GM21515 (cell line): ENCODE measurements at regions not wholly inside any gene's neighbourhood (a gene's known extent, or its start where the extent isn't known, plus 50 kb on each side); places are given as distances from the start of the nearest gene placed in this dataset.

Experiments used
- ATAC-seq: cut with Tn5 transposase; IDR thresholded peaks from one replicate; pipeline ENCODE4 v1.9.1; 2021; ENCODE audit not compliant: unreplicated experiment

- no peak for ATAC-seq
Measured at GRCh38 chr4:166259081-166259480, 386.0 kb downstream of the TLL1 start.

- no peak for ATAC-seq
Measured at GRCh38 chr4:166274136-166274761, 401.2 kb downstream of the TLL1 start.

GRCh38 chr4:166274775-166275174 is 401.7 kb downstream of the TLL1 start:
- no peak for ATAC-seq

GRCh38 chr4:166277401-166277800 is 404.4 kb downstream of the TLL1 start:
- no peak for ATAC-seq

- no peak for ATAC-seq
Measured at GRCh38 chr4:166277853-166278252, 404.8 kb downstream of the TLL1 start.

- ATAC-seq = no peak
Measured at GRCh38 chr4:166279261-166279660, 406.2 kb downstream of the TLL1 start.

GRCh38 chr4:166280642-166281041 is 407.6 kb downstream of the TLL1 start:
- no peak for ATAC-seq

- no peak for ATAC-seq
Measured at GRCh38 chr4:166282081-166282770, 409.2 kb downstream of the TLL1 start.

GRCh38 chr4:166284221-166284620 is 411.2 kb downstream of the TLL1 start:
- ATAC-seq = no peak

- ATAC-seq = no peak
Measured at GRCh38 chr4:166290426-166290825, 417.4 kb downstream of the TLL1 start.

GRCh38 chr4:166293556-166293955 is 420.5 kb downstream of the TLL1 start:
- no peak for ATAC-seq

- no peak for ATAC-seq
Measured at GRCh38 chr4:166301266-166301665, 428.2 kb downstream of the TLL1 start.

- ATAC-seq = no peak
Measured at GRCh38 chr4:166308647-166309046, 435.6 kb downstream of the TLL1 start.

GRCh38 chr4:166309286-166309685 is 436.2 kb downstream of the TLL1 start:
- no peak for ATAC-seq

- ATAC-seq = no peak
Measured at GRCh38 chr4:166311169-166311568, 438.1 kb downstream of the TLL1 start.

GRCh38 chr4:166312166-166312565 is 439.1 kb downstream of the TLL1 start:
- ATAC-seq = no peak

GRCh38 chr4:166314902-166315301 is 441.9 kb downstream of the TLL1 start:
- ATAC-seq = no peak

GRCh38 chr4:166315721-166316467 is 442.9 kb downstream of the TLL1 start:
- no peak for ATAC-seq

- no peak for ATAC-seq
Measured at GRCh38 chr4:166318810-166319525, 445.9 kb downstream of the TLL1 start.

GRCh38 chr4:166323250-166323649 is 450.2 kb downstream of the TLL1 start:
- no peak for ATAC-seq

- ATAC-seq = no peak
Measured at GRCh38 chr4:166324321-166324720, 451.3 kb downstream of the TLL1 start.
